Suprapubic skin (tissue), 3 donors: ENCODE measurements at regions not wholly inside any gene's neighbourhood (a gene's known extent, or its start where the extent isn't known, plus 50 kb on each side); places are given as distances from the start of the nearest gene placed in this dataset.

Experiments
- CTCF ChIP-seq, 2 donors: fragments of 200-600 bp in 1 of 2; fragments of 450-650 bp in 1 of 2; sonication (generic) in 1 of 2; IDR thresholded peaks; one replicate each; pipeline ENCODE4 v1.5.1; 2016 to 2019; ENCODE audit warnings: antibody characterized with exemption in 2 of 2, mild to moderate bottlenecking in 1 of 2, moderate library complexity in 1 of 2
- POLR2AphosphoS5 ChIP-seq, 3 donors: sonication (generic); formaldehyde crosslinking; IDR thresholded peaks; one replicate each; pipeline ENCODE4 v1.6.1; 2017; ENCODE audit warnings: antibody characterized with exemption in 3 of 3

- no peak for TF ChIP-seq CTCF (IDR thresholded peaks at IDR 0.05)
- TF ChIP-seq POLR2AphosphoS5 (IDR thresholded peaks at IDR 0.05) = no peak
Observed at GRCh38 chr21:38114717-38115333, 142.0 kb upstream of the KCNJ15 start.
